Karpas-422 (cell line): ENCODE measurements at regions not wholly inside any gene's neighbourhood (a gene's known extent, or its start where the extent isn't known, plus 50 kb on each side); places are given as distances from the start of the nearest gene placed in this dataset.
"Not testable (repeated sequence)": the region's sequence is repeated elsewhere in the genome, so short reads cannot be mapped to it uniquely, and the experiment has no call there.

Source experiments
- DNase-seq: peaks from one replicate; pipeline ENCODE4 v3.0.0-alpha.2; 2015
- H2AFZ ChIP-seq: fragments of 200-600 bp; sonication (generic); 2 replicates; pipeline ENCODE4 v1.6.1; 2014; ENCODE audit warnings: antibody characterized with exemption, low read length, mixed read lengths
- H3K27ac ChIP-seq: fragments of 200-600 bp; sonication (generic); 2 replicates; pipeline ENCODE4 v1.5.1; 2014; ENCODE audit warnings: mild to moderate bottlenecking, low read length, moderate library complexity
- H3K27me3 ChIP-seq: fragments of 200-600 bp; sonication (generic); 2 replicates; pipeline ENCODE4 v1.6.1; 2014; ENCODE audit warnings: low read length, mixed read lengths
- H3K36me3 ChIP-seq: fragments of 200-600 bp; sonication (generic); 2 replicates; pipeline ENCODE4 v1.6.1; 2014; ENCODE audit warnings: low read length, mixed read lengths; ENCODE audit not compliant: insufficient read depth
- H3K4me1 ChIP-seq: fragments of 200-600 bp; sonication (generic); 2 replicates; pipeline ENCODE4 v1.6.1; 2014; ENCODE audit warnings: mild to moderate bottlenecking, low read length, mixed read lengths
- H3K4me2 ChIP-seq: fragments of 200-600 bp; sonication (generic); 2 replicates; pipeline ENCODE4 v1.6.1; 2014; ENCODE audit warnings: low read length, low read depth, mild to moderate bottlenecking; ENCODE audit not compliant: poor library complexity, severe bottlenecking
- H3K4me3 ChIP-seq: fragments of 200-600 bp; sonication (generic); 2 replicates; pipeline ENCODE4 v1.5.1; 2014; ENCODE audit warnings: mild to moderate bottlenecking, antibody characterized with exemption, low read length, mixed read lengths
- H3K79me2 ChIP-seq: fragments of 200-600 bp; sonication (generic); 2 replicates; pipeline ENCODE4 v1.6.1; 2014; ENCODE audit warnings: mild to moderate bottlenecking, low read length, mixed read lengths
- H3K9ac ChIP-seq: fragments of 200-600 bp; sonication (generic); 2 replicates; pipeline ENCODE4 v1.6.0; 2014; ENCODE audit warnings: low read length
- H3K9me2 ChIP-seq: fragments of 200-600 bp; sonication (generic), shearing (Covaris generic); replicated peaks from 2 replicates; pipeline ENCODE4 v1.6.0; 2014; ENCODE audit warnings: mild to moderate bottlenecking, low read length, moderate library complexity; ENCODE audit not compliant: insufficient read depth
- H3K9me3 ChIP-seq: fragments of 300-700, 200-600 bp; sonication (generic); 2 replicates; pipeline ENCODE4 v1.6.1; 2014; ENCODE audit warnings: low read length, mixed read lengths
- H4K20me1 ChIP-seq: fragments of 200-600 bp; sonication (generic); 2 replicates; pipeline ENCODE4 v1.6.1; 2014; ENCODE audit warnings: mild to moderate bottlenecking, antibody characterized with exemption, low read length, low read depth; ENCODE audit not compliant: insufficient read depth

GRCh38 chr5:86507574-86507973 lies 110.2 kb upstream of the COX7C start:
- DNase-seq: no peak
- no peaks in the 10 kb centered on the region for H4K20me1 ChIP-seq
- H3K27ac ChIP-seq: no peak overlapping the region
- H3K79me2 ChIP-seq: no peaks in the 10 kb centered on the region
- no peak overlapping the region for H3K4me3 ChIP-seq
- H3K9me3 ChIP-seq: no peaks in the 10 kb centered on the region; the same call in 1 of the 2 replicates
- no peaks in the 10 kb centered on the region for H3K4me1 ChIP-seq
- H3K9ac ChIP-seq: no peak overlapping the region
- no peaks in the 10 kb centered on the region for H3K27me3 ChIP-seq
- no peak overlapping the region for H3K4me2 ChIP-seq
- no peaks in the 10 kb centered on the region for H3K36me3 ChIP-seq
- H3K9me2 ChIP-seq: no peaks in the 10 kb centered on the region
- H2AFZ ChIP-seq: no peak overlapping the region

GRCh38 chr5:86510330-86510915 lies 107.3 kb upstream of the COX7C start:
- not testable (repeated sequence) for H3K36me3 ChIP-seq, H3K4me1 ChIP-seq, H3K27ac ChIP-seq, H3K79me2 ChIP-seq, H4K20me1 ChIP-seq, DNase-seq, H3K9me2 ChIP-seq, H3K4me3 ChIP-seq, H3K9me3 ChIP-seq, H3K9ac ChIP-seq, H2AFZ ChIP-seq, H3K27me3 ChIP-seq, H3K4me2 ChIP-seq

DNA sequence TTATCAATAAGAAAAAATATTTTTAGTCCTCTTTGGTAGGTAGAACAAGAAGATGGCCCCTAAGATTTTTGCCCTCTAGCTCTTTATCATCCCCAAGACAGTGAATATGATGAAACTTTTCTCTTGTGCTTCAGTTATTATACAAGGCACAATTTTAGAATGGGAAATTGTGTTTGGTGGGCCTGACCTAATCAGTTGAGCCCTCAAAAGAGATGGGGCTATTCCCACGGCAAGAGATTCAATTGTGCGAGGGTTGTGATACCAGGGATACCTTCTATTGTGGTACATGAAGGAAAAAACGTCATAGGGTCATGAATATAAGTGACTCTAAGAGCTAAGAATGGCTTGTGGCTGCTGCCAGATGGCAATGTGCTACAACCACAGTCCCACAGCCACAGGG lies 94.0 kb upstream of the COX7C start:
- peaks cover 2% of the 10 kb centered on the region; the same call in 1 of the 2 replicates for H3K9me3 ChIP-seq
- no peak overlapping the region for H2AFZ ChIP-seq
- no peaks in the 10 kb centered on the region for H4K20me1 ChIP-seq
- no peaks in the 10 kb centered on the region for H3K4me1 ChIP-seq
- no peak for DNase-seq
- H3K4me2 ChIP-seq: no peak overlapping the region
- no peaks in the 10 kb centered on the region for H3K36me3 ChIP-seq
- H3K9me2 ChIP-seq: no peaks in the 10 kb centered on the region; the same call in 1 of the 2 replicates
- no peaks in the 10 kb centered on the region for H3K79me2 ChIP-seq
- no peak overlapping the region for H3K27ac ChIP-seq
- H3K27me3 ChIP-seq: no peaks in the 10 kb centered on the region
- H3K9ac ChIP-seq: no peak overlapping the region
- H3K4me3 ChIP-seq: no peak overlapping the region

- Histone ChIP-seq H3K4me1 (no peaks in the 10 kb centered on the region), H3K4me2 (no peak overlapping the region), H3K36me3 (no peaks in the 10 kb centered on the region), H2AFZ (no peak overlapping the region), H3K9ac (no peak overlapping the region), H3K9me3 (no peaks in the 10 kb centered on the region), H3K27ac (no peak overlapping the region), H3K27me3 (no peaks in the 10 kb centered on the region), H3K4me3 (no peak overlapping the region), H3K79me2 (no peaks in the 10 kb centered on the region), H4K20me1 (no peaks in the 10 kb centered on the region), H3K9me2 (no peaks in the 10 kb centered on the region; the same call in 1 of the 2 replicates)
- DNase-seq: no peak
Observed at GRCh38 chr5:86525622-86526021, 92.1 kb upstream of the COX7C start.

DNA sequence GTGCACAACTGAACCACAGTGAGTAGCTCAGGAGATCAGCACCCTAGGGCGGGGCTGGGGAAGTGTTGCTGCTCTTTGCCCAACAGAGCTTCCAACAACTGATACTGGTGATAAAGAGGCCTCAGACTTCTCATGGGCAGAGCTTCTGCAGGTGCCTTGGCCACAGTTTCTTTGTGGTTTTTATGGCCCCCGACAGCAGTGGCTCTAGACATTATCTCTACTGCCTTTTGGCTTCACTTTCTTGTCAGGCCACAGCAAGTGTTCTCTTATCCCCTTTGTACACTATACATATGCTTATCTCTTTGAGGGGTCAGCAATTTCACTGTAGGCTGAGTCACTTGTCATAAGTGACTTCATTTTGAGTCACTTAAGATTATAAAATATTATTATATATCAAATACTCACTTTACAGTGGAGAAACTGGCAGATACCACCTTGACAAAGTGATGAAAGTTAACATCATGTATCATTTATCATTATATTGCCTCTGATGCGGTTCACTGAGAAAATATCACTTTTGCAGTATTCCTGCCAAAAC lies 90.9 kb upstream of the COX7C start:
- H3K4me3 ChIP-seq: no peak overlapping the region
- H3K27ac ChIP-seq: no peak overlapping the region
- DNase-seq: no peak
- H3K79me2 ChIP-seq: no peaks in the 10 kb centered on the region
- H3K4me1 ChIP-seq: no peaks in the 10 kb centered on the region
- H3K27me3 ChIP-seq: no peaks in the 10 kb centered on the region
- no peaks in the 10 kb centered on the region; the same call in 1 of the 2 replicates for H3K9me2 ChIP-seq
- no peaks in the 10 kb centered on the region for H3K36me3 ChIP-seq
- H3K9me3 ChIP-seq: no peaks in the 10 kb centered on the region
- H4K20me1 ChIP-seq: no peaks in the 10 kb centered on the region
- no peak overlapping the region for H3K9ac ChIP-seq
- no peak overlapping the region for H3K4me2 ChIP-seq
- H2AFZ ChIP-seq: no peak overlapping the region

GRCh38 chr5:86532429-86532828 lies 85.3 kb upstream of the COX7C start:
- no peaks in the 10 kb centered on the region for H3K79me2 ChIP-seq
- H3K36me3 ChIP-seq: no peaks in the 10 kb centered on the region
- H2AFZ ChIP-seq: no peak overlapping the region
- no peaks in the 10 kb centered on the region for H3K27me3 ChIP-seq
- no peak overlapping the region for H3K4me3 ChIP-seq
- no peaks in the 10 kb centered on the region for H4K20me1 ChIP-seq
- H3K4me1 ChIP-seq: no peaks in the 10 kb centered on the region
- H3K27ac ChIP-seq: no peak overlapping the region
- H3K9ac ChIP-seq: no peak overlapping the region
- no peaks in the 10 kb centered on the region for H3K9me2 ChIP-seq
- no peak for DNase-seq
- no peak overlapping the region for H3K4me2 ChIP-seq
- no peaks in the 10 kb centered on the region for H3K9me3 ChIP-seq

- H3K4me2 ChIP-seq: no peak overlapping the region
- no peaks in the 10 kb centered on the region for H3K27me3 ChIP-seq
- H3K36me3 ChIP-seq: no peaks in the 10 kb centered on the region
- H3K4me1 ChIP-seq: no peaks in the 10 kb centered on the region
- no peak overlapping the region for H2AFZ ChIP-seq
- no peaks in the 10 kb centered on the region for H4K20me1 ChIP-seq
- DNase-seq: no peak
- no peak overlapping the region for H3K27ac ChIP-seq
- H3K9me3 ChIP-seq: no peaks in the 10 kb centered on the region
- no peak overlapping the region for H3K4me3 ChIP-seq
- no peaks in the 10 kb centered on the region for H3K9me2 ChIP-seq
- H3K9ac ChIP-seq: no peak overlapping the region
- no peaks in the 10 kb centered on the region for H3K79me2 ChIP-seq
Observed at GRCh38 chr5:86536396-86536795, 81.3 kb upstream of the COX7C start.

GRCh38 chr5:86542532-86542931 lies 75.2 kb upstream of the COX7C start:
- no peaks in the 10 kb centered on the region for H3K36me3 ChIP-seq

More at GRCh38 chr5:86542532-86542931, 75.2 kb upstream of the COX7C start:
- DNase-seq: no peak
- H2AFZ ChIP-seq: no peak overlapping the region
- no peak overlapping the region for H3K9ac ChIP-seq
- H3K27ac ChIP-seq: no peak overlapping the region
- no peaks in the 10 kb centered on the region for H3K9me2 ChIP-seq
- H3K79me2 ChIP-seq: no peaks in the 10 kb centered on the region
- no peak overlapping the region for H3K4me2 ChIP-seq
- H3K4me3 ChIP-seq: no peak overlapping the region
- H3K9me3 ChIP-seq: no peaks in the 10 kb centered on the region
- H3K4me1 ChIP-seq: no peaks in the 10 kb centered on the region
- no peaks in the 10 kb centered on the region for H3K27me3 ChIP-seq
- no peaks in the 10 kb centered on the region for H4K20me1 ChIP-seq
